HepG2 (cell line): ENCODE measurements at regions not wholly inside any gene's neighbourhood (a gene's known extent, or its start where the extent isn't known, plus 50 kb on each side); places are given as distances from the start of the nearest gene placed in this dataset.

ENCODE experiments used
- ATAC-seq: fragments of 200-7000 bp; cut with Tn5 transposase; 3 replicates; pipeline ENCODE4 v1.9.1; 2020; ENCODE audit warnings: mild to moderate bottlenecking, moderate library complexity
- BruUV-seq: library from RNA; stranded (reverse); fragments of 400-500 nt; replicated peaks from 2 replicates; lab custom pipeline; 2021; lab: Mats Ljungman, UMichigan
- CTCF ChIA-PET: fragments of 300-600 bp; formaldehyde crosslinking; extraction: SDS; loops from one replicate; lab custom pipeline; 2021; ENCODE audit warnings: low total read pairs, inconsistent platforms, low intra/inter-chr PET ratio; lab: Yijun Ruan, JAX
- POLR2A ChIA-PET: fragments of 350-600 bp; sonication (Branson Sonifier 250); formaldehyde crosslinking; loops from one replicate; lab custom pipeline; 2020; ENCODE audit warnings: antibody characterized with exemption, inconsistent platforms; lab: Yijun Ruan, JAX
- DNase-seq: peaks from one replicate; pipeline ENCODE4 v3.0.0-alpha.2; 2015; ENCODE audit warnings: low spot score
- FAIRE-seq: peaks from 3 replicates; lab custom pipeline; 2011; peaks lifted over from hg19 to GRCh38; lab: Jason Lieb, UNC
- H2AFZ ChIP-seq: one replicate; pipeline ENCODE4 v1.6.1; 2011; ENCODE audit warnings: low read length, inconsistent platforms
- H3K27ac ChIP-seq: fragments of 300-600 bp; 3 replicates; pipeline ENCODE4 v1.8.0; 2011; ENCODE audit warnings: mixed run types, mild to moderate bottlenecking, mixed read lengths, low read length, inconsistent platforms; ENCODE audit not compliant: insufficient read depth; ENCODE audit errors: extremely low read length
- H3K27me3 ChIP-seq, 2 experiments: fragments of 200-600 bp in 1 of 2; 2 replicates in 1 of 2; 3 replicates in 1 of 2; pipeline versions ENCODE4 v1.6.0 to v1.8.0; 2011; ENCODE audit warnings: low read length in 2 of 2, mild to moderate bottlenecking in 2 of 2, moderate library complexity in 2 of 2, inconsistent platforms in 1 of 2; ENCODE audit not compliant: insufficient read depth in 2 of 2, control insufficient read depth in 1 of 2
- H3K36me3 ChIP-seq, 2 experiments: fragments of 200-600 bp in 1 of 2; replicated peaks in 1 of 2; 2 replicates in 1 of 2; 3 replicates in 1 of 2; pipeline versions ENCODE4 v1.5.1 to v1.8.0; 2011; ENCODE audit warnings: low read length in 2 of 2, inconsistent platforms in 1 of 2; ENCODE audit not compliant: insufficient read depth in 2 of 2, control insufficient read depth in 1 of 2
- H3K4me1 ChIP-seq: 2 replicates; pipeline ENCODE4 v1.5.1; 2012; ENCODE audit warnings: low read length, inconsistent platforms; ENCODE audit not compliant: insufficient read depth
- H3K4me2 ChIP-seq: 2 replicates; pipeline ENCODE4 v1.6.0; 2011; ENCODE audit warnings: low read depth, low read length, inconsistent platforms
- H3K4me3 ChIP-seq, 3 experiments: fragments of 200-600 bp in 1 of 3; sonication (generic), shearing (Covaris generic) in 1 of 3; replicated peaks in 1 of 3; 2 replicates each; pipeline ENCODE4 v1.5.1; 2011 to 2016; ENCODE audit warnings: low read length in 3 of 3, inconsistent platforms in 2 of 3, low read depth in 2 of 3, mild to moderate bottlenecking in 2 of 3, control low read depth in 1 of 3, mixed read lengths in 1 of 3; ENCODE audit not compliant: insufficient read depth in 1 of 3
- H3K79me2 ChIP-seq: one replicate; pipeline ENCODE4 v1.6.1; 2011; ENCODE audit warnings: low read length, inconsistent platforms; ENCODE audit not compliant: insufficient read depth
- H3K9ac ChIP-seq: 2 replicates; pipeline ENCODE4 v1.6.0; 2011; ENCODE audit warnings: mild to moderate bottlenecking, low read depth, low read length, inconsistent platforms; ENCODE audit not compliant: insufficient read depth
- H3K9me3 ChIP-seq: 2 replicates; pipeline ENCODE4 v1.5.1; 2012; ENCODE audit warnings: mild to moderate bottlenecking, low read length
- H4K20me1 ChIP-seq: 2 replicates; pipeline ENCODE4 v1.6.0; 2011; ENCODE audit warnings: inconsistent platforms, mild to moderate bottlenecking, low read length, moderate library complexity; ENCODE audit not compliant: insufficient read depth
- ATAD3A ChIP-seq: sonication (generic); formaldehyde crosslinking; IDR thresholded peaks from 2 replicates; pipeline ENCODE4 v1.4.0; 2020; ENCODE audit warnings: missing genetic modification reagents
- HDAC6 ChIP-seq: fragments of 200-600 bp; sonication (generic); IDR thresholded peaks from 2 replicates; pipeline ENCODE4 v1.7.0; 2017; ENCODE audit warnings: mild to moderate bottlenecking, antibody characterized with exemption, low read length, low read depth
- HNRNPK ChIP-seq: fragments of 200-400 bp; formaldehyde crosslinking; IDR thresholded peaks from 2 replicates; pipeline ENCODE4 v1.6.1; 2018; ENCODE audit warnings: low read length, low read depth, moderate library complexity, mild to moderate bottlenecking; ENCODE audit not compliant: poor library complexity, severe bottlenecking
- IRF2 ChIP-seq: IDR thresholded peaks from 2 replicates; pipeline ENCODE4 v1.6.1; 2018; ENCODE audit warnings: missing genetic modification reagents, missing compliant biosample characterization
- KDM1A ChIP-seq: IDR thresholded peaks from 2 replicates; pipeline ENCODE4 v1.6.1; 2016; ENCODE audit warnings: missing compliant biosample characterization
- MZF1 ChIP-seq: sonication (generic); formaldehyde crosslinking; IDR thresholded peaks from 2 replicates; pipeline ENCODE4 v1.8.1; 2023; ENCODE audit warnings: mild to moderate bottlenecking, missing genetic modification reagents, borderline replicate concordance
- NAIF1 ChIP-seq: sonication (generic); formaldehyde crosslinking; IDR thresholded peaks from 2 replicates; pipeline ENCODE4 v1.5.0; 2020; ENCODE audit warnings: mild to moderate bottlenecking, missing genetic modification reagents, borderline replicate concordance
- NCOA1 ChIP-seq: sonication (generic); formaldehyde crosslinking; IDR thresholded peaks from 2 replicates; pipeline ENCODE4 v1.9.0; 2021; ENCODE audit warnings: missing genetic modification reagents
- NKX3-1 ChIP-seq: sonication (generic); formaldehyde crosslinking; IDR thresholded peaks from 2 replicates; pipeline ENCODE4 v1.5.0; 2020; ENCODE audit warnings: missing genetic modification reagents
- NR2C2 ChIP-seq: sonication (generic); formaldehyde crosslinking; IDR thresholded peaks from 2 replicates; pipeline ENCODE4 v1.4.0; 2020; ENCODE audit warnings: missing genetic modification reagents, mild to moderate bottlenecking, moderate library complexity, borderline replicate concordance
- REPIN1 ChIP-seq: sonication (generic); formaldehyde crosslinking; IDR thresholded peaks from 2 replicates; pipeline ENCODE4 v1.8.0; 2022; ENCODE audit warnings: missing genetic modification reagents, low read depth, mild to moderate bottlenecking, borderline replicate concordance
- RFXANK ChIP-seq: IDR thresholded peaks from 2 replicates; pipeline ENCODE4 v1.6.1; 2016
- SALL2 ChIP-seq: sonication (generic); formaldehyde crosslinking; IDR thresholded peaks from 2 replicates; pipeline ENCODE4 v1.8.1; 2023; ENCODE audit warnings: mild to moderate bottlenecking, missing genetic modification reagents, inconsistent platforms
- ZNF33A ChIP-seq: sonication (generic); formaldehyde crosslinking; IDR thresholded peaks from 2 replicates; pipeline ENCODE4 v1.5.1; 2020; ENCODE audit warnings: missing genetic modification reagents, mild to moderate bottlenecking, moderate library complexity, borderline replicate concordance
- ZNF343 ChIP-seq: sonication (generic); formaldehyde crosslinking; IDR thresholded peaks from 2 replicates; pipeline ENCODE4 v1.4.0; 2020; ENCODE audit warnings: mild to moderate bottlenecking, missing genetic modification reagents
- ZNF431 ChIP-seq: sonication (generic); formaldehyde crosslinking; IDR thresholded peaks from 2 replicates; pipeline ENCODE4 v1.9.0; 2022; ENCODE audit warnings: missing genetic modification reagents, low read depth, mild to moderate bottlenecking, borderline replicate concordance
- WGBS: methylation state at CpG from one replicate; pipeline ENCODE4 v1.1.6; 2017; ENCODE audit warnings: low lambda C conversion rate; 5-methylcytosine and 5-hydroxymethylcytosine counted together
- in situ Hi-C: cut with HindIII; loops from 2 replicates; pipeline ENCODE4 v1.10.0; 2017; ENCODE audit warnings: low pct_unique_long_range_greater_than_20kb; ENCODE audit not compliant: extremely low pct_ligation_motif_present
- intact Hi-C: fragments of 100-400 bp; cut with micrococcal nuclease; formaldehyde crosslinking; loops from one replicate; pipeline ENCODE4 v1.10.0; 2022; ENCODE audit not compliant: unreplicated experiment
- TF ChIP-seq, protein P1 (sequence below): sonication (generic); formaldehyde crosslinking; IDR thresholded peaks from 2 replicates; pipeline ENCODE4 v1.4.0; 2020; ENCODE audit warnings: mild to moderate bottlenecking, missing genetic modification reagents
- TF ChIP-seq, protein P2 (sequence below): sonication (generic); formaldehyde crosslinking; IDR thresholded peaks from 2 replicates; pipeline ENCODE4 v1.8.1; 2023; ENCODE audit warnings: mild to moderate bottlenecking, inconsistent platforms, moderate library complexity, missing genetic modification reagents, borderline replicate concordance

DNA sequence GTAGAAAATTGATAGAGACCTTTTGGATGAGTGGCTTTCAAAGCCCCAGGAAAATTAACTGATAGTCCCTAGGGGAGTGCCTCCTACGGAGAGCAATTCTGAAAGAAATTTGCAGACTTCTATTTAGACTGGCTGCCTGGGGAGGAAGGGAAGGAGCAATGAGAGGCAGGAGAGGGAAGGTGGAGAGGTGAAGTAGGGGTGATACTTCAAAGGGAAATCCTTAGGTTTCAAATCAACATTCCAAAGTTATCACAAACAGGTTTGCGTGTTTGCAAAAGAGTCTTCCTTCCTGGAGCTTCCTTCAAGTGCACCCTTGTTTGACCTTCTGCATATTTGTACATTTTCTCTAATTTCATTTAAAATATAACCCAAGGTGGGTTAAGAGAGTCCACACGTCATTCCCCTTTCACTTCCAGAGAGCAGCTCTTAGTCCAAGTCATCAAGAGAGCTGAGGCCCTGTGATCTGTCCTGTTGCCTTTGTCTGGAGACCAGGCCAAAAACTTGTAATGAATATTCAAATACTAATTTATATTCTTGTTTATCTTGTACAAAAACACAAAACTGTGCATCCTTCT lies 157.8 kb downstream of the CLCN4 start:
- Histone ChIP-seq H3K4me3 (no peak overlapping the region), H3K27ac (no peak overlapping the region), H4K20me1 (no peaks in the 10 kb centered on the region), H3K36me3 (no peaks in the 10 kb centered on the region), H3K4me1 (no peaks in the 10 kb centered on the region), H3K79me2 (no peaks in the 10 kb centered on the region), H3K4me2 (no peak overlapping the region), H3K9ac (no peak overlapping the region)
- 10% methylated on average over 3 of the region's 3 CpGs for WGBS
- no TSS peak for BruUV-seq
- no peak for FAIRE-seq
- POLR2A ChIA-PET = no interaction called here
- in situ Hi-C loops = no loop called here
- no peak for ATAC-seq
- DNase-seq = no peak
- TF ChIP-seq MZF1 (CRISPR knock-in tag) (no peak), NCOA1 (CRISPR knock-in tag) (no peak), REPIN1 (CRISPR knock-in tag) (no peak), ZNF431 (CRISPR knock-in tag) (no peak), NKX3-1 (CRISPR knock-in tag) (no peak), KDM1A (CRISPR knock-in tag) (no peak), ZNF343 (CRISPR knock-in tag) (no peak), ZNF33A (no peak), HNRNPK (no peak), IRF2 (no peak), ATAD3A (no peak), NR2C2 (CRISPR knock-in tag) (no peak), HDAC6 (no peak), SALL2 (CRISPR knock-in tag) (no peak), NAIF1 (no peak), RFXANK (CRISPR knock-in tag) (no peak)
- TF ChIP-seq, protein P1, sequence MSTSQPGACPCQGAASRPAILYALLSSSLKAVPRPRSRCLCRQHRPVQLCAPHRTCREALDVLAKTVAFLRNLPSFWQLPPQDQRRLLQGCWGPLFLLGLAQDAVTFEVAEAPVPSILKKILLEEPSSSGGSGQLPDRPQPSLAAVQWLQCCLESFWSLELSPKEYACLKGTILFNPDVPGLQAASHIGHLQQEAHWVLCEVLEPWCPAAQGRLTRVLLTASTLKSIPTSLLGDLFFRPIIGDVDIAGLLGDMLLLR (CRISPR knock-in tag) = no peak
- TF ChIP-seq, protein P2, sequence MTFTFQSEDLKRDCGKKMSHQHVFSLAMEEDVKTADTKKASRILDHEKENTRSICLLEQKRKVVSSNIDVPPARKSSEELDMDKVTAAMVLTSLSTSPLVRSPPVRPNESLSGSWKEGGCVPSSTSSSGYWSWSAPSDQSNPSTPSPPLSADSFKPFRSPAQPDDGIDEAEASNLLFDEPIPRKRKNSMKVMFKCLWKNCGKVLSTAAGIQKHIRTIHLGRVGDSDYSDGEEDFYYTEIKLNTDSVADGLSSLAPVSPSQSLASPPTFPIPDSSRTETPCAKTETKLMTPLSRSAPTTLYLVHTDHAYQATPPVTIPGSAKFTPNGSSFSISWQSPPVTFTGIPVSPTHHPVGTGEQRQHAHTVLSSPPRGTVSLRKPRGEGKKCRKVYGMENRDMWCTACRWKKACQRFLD (CRISPR knock-in tag) = no peak
- TF ChIP-seq, all 625 proteins: peak for 0
- H3K27me3 ChIP-seq = no peaks in the 10 kb centered on the region
- intact Hi-C loops = no loop called here
- no peak overlapping the region for H2AFZ ChIP-seq
- CTCF ChIA-PET = no interaction called here
- H3K9me3 ChIP-seq = no peaks in the 10 kb centered on the region
